HG02840 (cell line): ENCODE measurements at regions not wholly inside any gene's neighbourhood (a gene's known extent, or its start where the extent isn't known, plus 50 kb on each side); places are given as distances from the start of the nearest gene placed in this dataset.
"Not testable (repeated sequence)": the region's sequence is repeated elsewhere in the genome, so short reads cannot be mapped to it uniquely, and the experiment has no call there.

Source experiments
- ATAC-seq: cut with Tn5 transposase; IDR thresholded peaks from one replicate; pipeline ENCODE4 v1.9.1; 2021; ENCODE audit warnings: mild to moderate bottlenecking, moderate library complexity, moderate number of reproducible peaks; ENCODE audit not compliant: unreplicated experiment, low FRiP score

- ATAC-seq: no peak
Observed at GRCh38 chr1:229000187-229000586, 264.9 kb downstream of the RHOU start.

GRCh38 chr1:229001467-229002011, 266.3 kb downstream of the RHOU start:
- ATAC-seq: no peak

- ATAC-seq: no peak
Observed at GRCh38 chr1:229002037-229002436, 266.8 kb downstream of the RHOU start.

GRCh38 chr1:229002451-229002960, 267.2 kb downstream of the RHOU start:
- no peak for ATAC-seq

GRCh38 chr1:229003233-229004031, 267.5 kb upstream of the RAB4A start:
- ATAC-seq: no peak

GRCh38 chr1:229004066-229004833, 266.7 kb upstream of the RAB4A start:
- no peak for ATAC-seq

- no peak for ATAC-seq
Observed at GRCh38 chr1:229005097-229005496, 265.8 kb upstream of the RAB4A start.

GRCh38 chr1:229005556-229005955, 265.4 kb upstream of the RAB4A start:
- no peak for ATAC-seq

- no peak for ATAC-seq
Observed at GRCh38 chr1:229006121-229006870, 264.6 kb upstream of the RAB4A start.

GRCh38 chr1:229007167-229007566, 263.7 kb upstream of the RAB4A start:
- no peak for ATAC-seq

GRCh38 chr1:229007701-229008100, 263.2 kb upstream of the RAB4A start:
- no peak for ATAC-seq

- not testable (repeated sequence) for ATAC-seq
Observed at GRCh38 chr1:229008347-229008746, 262.6 kb upstream of the RAB4A start.

- ATAC-seq: no peak
Observed at GRCh38 chr1:229011022-229011421, 259.9 kb upstream of the RAB4A start.

GRCh38 chr1:229012823-229013222, 258.1 kb upstream of the RAB4A start:
- ATAC-seq: no peak

- ATAC-seq: no peak
Observed at GRCh38 chr1:229013981-229014380, 256.9 kb upstream of the RAB4A start.

- no peak for ATAC-seq
Observed at GRCh38 chr1:229015806-229016205, 255.1 kb upstream of the RAB4A start.

- no peak for ATAC-seq
Observed at GRCh38 chr1:229017091-229017490, 253.8 kb upstream of the RAB4A start.

- no peak for ATAC-seq
Observed at GRCh38 chr1:229018674-229019295, 252.1 kb upstream of the RAB4A start.

GRCh38 chr1:229019663-229020271, 251.1 kb upstream of the RAB4A start:
- ATAC-seq: no peak

- not testable (repeated sequence) for ATAC-seq
Observed at GRCh38 chr1:229021034-229021433, 249.9 kb upstream of the RAB4A start.
